ENCODE measurements at regions not wholly inside any gene's neighbourhood (a gene's known extent, or its start where the extent isn't known, plus 50 kb on each side); places are given as distances from the start of the nearest gene placed in this dataset.

DNA sequence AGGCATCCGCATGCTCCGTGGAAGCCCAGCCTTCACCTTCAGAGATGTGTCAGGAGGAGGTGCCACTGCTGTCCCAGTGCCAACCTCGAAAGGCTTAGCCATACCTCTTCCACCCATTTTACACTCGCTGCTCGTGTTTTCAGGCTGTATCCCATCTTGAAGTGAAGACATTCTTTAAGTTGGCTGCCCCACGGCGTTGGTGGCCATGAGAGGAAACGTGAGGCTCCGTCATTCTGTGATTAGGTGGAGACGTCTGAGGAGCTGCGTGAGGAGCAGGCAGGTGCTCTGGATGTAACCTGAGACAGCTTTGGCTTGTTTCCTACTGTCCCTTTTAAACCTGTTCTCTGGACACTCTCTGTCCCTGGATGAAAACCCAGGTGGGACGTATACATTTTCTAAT lies 159.9 kb upstream of the RNF32 start:
- CTCF ChIA-PET, result no interaction called here

DNA sequence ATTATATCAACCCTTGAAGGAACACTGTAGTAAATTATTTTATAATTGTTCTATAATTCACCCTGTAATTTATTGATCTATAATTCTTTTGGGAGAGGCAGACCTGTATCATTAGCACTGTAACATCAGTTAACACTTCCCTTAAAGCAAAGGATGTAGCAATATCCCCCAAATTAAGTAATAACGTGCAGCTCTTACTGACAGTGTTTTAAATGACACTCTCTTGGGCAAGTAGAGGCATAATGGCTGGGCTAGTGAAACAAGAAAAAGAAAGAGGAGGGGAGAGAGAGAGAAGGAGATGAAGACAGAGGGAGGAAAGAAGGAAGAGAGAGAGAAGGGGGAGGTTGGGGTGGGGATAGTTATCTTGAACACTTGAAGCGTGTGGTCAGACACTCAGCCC lies 161.0 kb upstream of the RNF32 start:
- no peak for TF ChIP-seq GATA2 (IDR thresholded peaks at IDR 0.05; ENCODE audit: insufficient read depth, insufficient read length, low read depth, low read length)
- TF ChIP-seq POLR2AphosphoS5 (IDR thresholded peaks at IDR 0.05; ENCODE audit: insufficient read depth, low read depth, low read length), result no peak
- TF ChIP-seq, protein P1, sequence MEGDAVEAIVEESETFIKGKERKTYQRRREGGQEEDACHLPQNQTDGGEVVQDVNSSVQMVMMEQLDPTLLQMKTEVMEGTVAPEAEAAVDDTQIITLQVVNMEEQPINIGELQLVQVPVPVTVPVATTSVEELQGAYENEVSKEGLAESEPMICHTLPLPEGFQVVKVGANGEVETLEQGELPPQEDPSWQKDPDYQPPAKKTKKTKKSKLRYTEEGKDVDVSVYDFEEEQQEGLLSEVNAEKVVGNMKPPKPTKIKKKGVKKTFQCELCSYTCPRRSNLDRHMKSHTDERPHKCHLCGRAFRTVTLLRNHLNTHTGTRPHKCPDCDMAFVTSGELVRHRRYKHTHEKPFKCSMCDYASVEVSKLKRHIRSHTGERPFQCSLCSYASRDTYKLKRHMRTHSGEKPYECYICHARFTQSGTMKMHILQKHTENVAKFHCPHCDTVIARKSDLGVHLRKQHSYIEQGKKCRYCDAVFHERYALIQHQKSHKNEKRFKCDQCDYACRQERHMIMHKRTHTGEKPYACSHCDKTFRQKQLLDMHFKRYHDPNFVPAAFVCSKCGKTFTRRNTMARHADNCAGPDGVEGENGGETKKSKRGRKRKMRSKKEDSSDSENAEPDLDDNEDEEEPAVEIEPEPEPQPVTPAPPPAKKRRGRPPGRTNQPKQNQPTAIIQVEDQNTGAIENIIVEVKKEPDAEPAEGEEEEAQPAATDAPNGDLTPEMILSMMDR (IDR thresholded peaks at IDR 0.05; ENCODE audit: extremely low read depth in 1 of 2, insufficient read depth in 1 of 2, low read depth in 1 of 2, low read length in 2 of 2), result no peak
- TF ChIP-seq, protein P2, sequence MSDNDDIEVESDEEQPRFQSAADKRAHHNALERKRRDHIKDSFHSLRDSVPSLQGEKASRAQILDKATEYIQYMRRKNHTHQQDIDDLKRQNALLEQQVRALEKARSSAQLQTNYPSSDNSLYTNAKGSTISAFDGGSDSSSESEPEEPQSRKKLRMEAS (IDR thresholded peaks at IDR 0.05; ENCODE audit: insufficient read depth, insufficient read length), result no peak
- no peak for TF ChIP-seq JUN (IDR thresholded peaks at IDR 0.05; ENCODE audit: borderline replicate concordance, insufficient read depth, insufficient read length, low read depth)
- no peak for TF ChIP-seq MYC (IDR thresholded peaks at IDR 0.05; ENCODE audit: low read depth, low read length)
- TF ChIP-seq FOS (IDR thresholded peaks at IDR 0.05; ENCODE audit: borderline replicate concordance, insufficient read depth, low read length), result no peak
- H2AFZ ChIP-seq (ENCODE audit: low read depth, low read length), result no peak overlapping the region
- no peaks in the 10 kb centered on the region for H3K9me3 ChIP-seq (replicated peaks; ENCODE audit: control insufficient read depth, insufficient read depth, low read length)
- H3K4me2 ChIP-seq (ENCODE audit: insufficient read depth, low read length), result no peak overlapping the region
- DNase-seq (ENCODE audit: low read depth, low spot score) (no peak), FAIRE-seq (no peak)
- H3K9ac ChIP-seq (replicated peaks; ENCODE audit: extremely low read depth, insufficient read depth, low read length), result no peak overlapping the region
- H3K36me3 ChIP-seq (ENCODE audit: control insufficient read depth in 2 of 2, extremely low read depth in 1 of 2, insufficient read depth in 2 of 2, low read length in 2 of 2), result no peaks in the 10 kb centered on the region
- no peaks in the 10 kb centered on the region for H3K4me1 ChIP-seq (ENCODE audit: control insufficient read depth, extremely low read depth, insufficient read depth, low read length)
- intact Hi-C loops (cut with micrococcal nuclease), result loop anchor here (10.0 kb wide), 1 partner anchor 125 kb away; no protein-coding TSS in a partner anchor
- no peak overlapping the region for H3K27ac ChIP-seq (ENCODE audit: insufficient read depth, low read depth, low read length)
- no peaks in the 10 kb centered on the region for H4K20me1 ChIP-seq (replicated peaks; ENCODE audit: control insufficient read depth, extremely low read depth, insufficient read depth, low read length)
- H3K79me2 ChIP-seq (ENCODE audit: control insufficient read depth, insufficient read depth, low read length), result no peaks in the 10 kb centered on the region
- no peaks in the 10 kb centered on the region for H3K9me1 ChIP-seq (replicated peaks; ENCODE audit: control insufficient read depth, extremely low read depth, insufficient read depth, low read length)
- dilution Hi-C loops (cut with MboI; ENCODE audit: extremely low pct_ligation_motif_present, low sequenced_read_pairs), result no loop called here
- no TSS peak for BruUV-seq (replicated peaks)
- ChIA-PET POLR2A (no interaction called here), CTCF (interaction anchor here (1.0 kb wide), 1 partner anchor 674 kb away, joined by 3 read pairs; no protein-coding TSS in a partner anchor)
- H3K27me3 ChIP-seq (ENCODE audit: control insufficient read depth in 2 of 2, insufficient read depth in 2 of 2, low read length in 2 of 2), result no peaks in the 10 kb centered on the region
- H3K4me3 ChIP-seq (replicated peaks in 1 of 3; ENCODE audit: insufficient read depth in 1 of 3, low read depth in 1 of 3, low read length in 3 of 3), result no peak overlapping the region

More for the DNA sequence above, 159.9 kb upstream of the RNF32 start:
- DNase-seq (ENCODE audit: low read depth, low spot score) (no peak), FAIRE-seq (no peak)
- Histone ChIP-seq H3K9ac (replicated peaks; ENCODE audit: extremely low read depth, insufficient read depth, low read length) (no peak overlapping the region), H3K79me2 (ENCODE audit: control insufficient read depth, insufficient read depth, low read length) (no peaks in the 10 kb centered on the region), H3K4me3 (replicated peaks in 1 of 3; ENCODE audit: insufficient read depth in 1 of 3, low read depth in 1 of 3, low read length in 3 of 3) (no peak overlapping the region), H3K9me3 (replicated peaks; ENCODE audit: control insufficient read depth, insufficient read depth, low read length) (no peaks in the 10 kb centered on the region), H3K4me1 (ENCODE audit: control insufficient read depth, extremely low read depth, insufficient read depth, low read length) (no peaks in the 10 kb centered on the region), H3K27ac (ENCODE audit: insufficient read depth, low read depth, low read length) (no peak overlapping the region), H2AFZ (ENCODE audit: low read depth, low read length) (no peak overlapping the region), H4K20me1 (replicated peaks; ENCODE audit: control insufficient read depth, extremely low read depth, insufficient read depth, low read length) (no peaks in the 10 kb centered on the region), H3K36me3 (ENCODE audit: control insufficient read depth in 2 of 2, extremely low read depth in 1 of 2, insufficient read depth in 2 of 2, low read length in 2 of 2) (no peaks in the 10 kb centered on the region), H3K27me3 (ENCODE audit: control insufficient read depth in 2 of 2, insufficient read depth in 2 of 2, low read length in 2 of 2) (no peaks in the 10 kb centered on the region), H3K9me1 (replicated peaks; ENCODE audit: control insufficient read depth, extremely low read depth, insufficient read depth, low read length) (no peaks in the 10 kb centered on the region), H3K4me2 (ENCODE audit: insufficient read depth, low read length) (no peak overlapping the region)
- intact Hi-C loops (cut with micrococcal nuclease), result no loop called here
- no peak for TF ChIP-seq FOS (IDR thresholded peaks at IDR 0.05; ENCODE audit: borderline replicate concordance, insufficient read depth, low read length)
- no peak for TF ChIP-seq GATA2 (IDR thresholded peaks at IDR 0.05; ENCODE audit: insufficient read depth, insufficient read length, low read depth, low read length)
- TF ChIP-seq EZH2 (IDR thresholded peaks at IDR 0.05; ENCODE audit: borderline replicate concordance, low read depth, low read length, severe bottlenecking), result no peak
- no peak for TF ChIP-seq POLR2A (IDR thresholded peaks at IDR 0.05; ENCODE audit: low read depth, low read length)
- TF ChIP-seq, protein P1 (IDR thresholded peaks at IDR 0.05; ENCODE audit: extremely low read depth in 1 of 2, insufficient read depth in 1 of 2, low read depth in 1 of 2, low read length in 2 of 2), result no peak
- TF ChIP-seq JUN (IDR thresholded peaks at IDR 0.05; ENCODE audit: borderline replicate concordance, insufficient read depth, insufficient read length, low read depth), result no peak
- dilution Hi-C loops (cut with MboI; ENCODE audit: extremely low pct_ligation_motif_present, low sequenced_read_pairs), result no loop called here
- no TSS peak for BruUV-seq (replicated peaks)
- POLR2A ChIA-PET, result no interaction called here
